GM23248 (cell line): ENCODE measurements at regions not wholly inside any gene's neighbourhood (a gene's known extent, or its start where the extent isn't known, plus 50 kb on each side); places are given as distances from the start of the nearest gene placed in this dataset.

Experiments used
- DNase-seq: peaks from one replicate; pipeline ENCODE4 v3.0.0-alpha.2; 2015
- H2AFZ ChIP-seq: fragments of 200-600 bp; sonication (generic); 2 replicates; pipeline ENCODE4 v1.6.1; 2016; ENCODE audit warnings: antibody characterized with exemption
- H3F3A ChIP-seq: fragments of 200-600 bp; sonication (generic); 2 replicates; pipeline ENCODE4 v1.6.1; 2016; ENCODE audit warnings: mild to moderate bottlenecking, antibody characterized with exemption, mixed run types; ENCODE audit not compliant: insufficient read depth
- H3K27ac ChIP-seq: fragments of 200-600 bp; sonication (generic); 2 replicates; pipeline ENCODE4 v1.5.1; 2016; ENCODE audit warnings: mild to moderate bottlenecking
- H3K27me3 ChIP-seq: fragments of 200-600 bp; sonication (generic); replicated peaks from 2 replicates; pipeline ENCODE4 v1.6.1; 2016; ENCODE audit warnings: mild to moderate bottlenecking; ENCODE audit not compliant: insufficient read depth
- H3K36me3 ChIP-seq: fragments of 200-600 bp; sonication (generic); 2 replicates; pipeline ENCODE4 v1.6.1; 2016; ENCODE audit warnings: low read depth, mild to moderate bottlenecking
- H3K4me1 ChIP-seq: fragments of 200-600 bp; sonication (generic); 2 replicates; pipeline ENCODE4 v1.6.1; 2016; ENCODE audit warnings: mild to moderate bottlenecking; ENCODE audit not compliant: insufficient read depth
- H3K4me2 ChIP-seq: fragments of 200-600 bp; sonication (generic); one replicate; pipeline ENCODE4 v1.6.1; 2016; ENCODE audit warnings: mild to moderate bottlenecking; ENCODE audit not compliant: unreplicated experiment
- H3K4me3 ChIP-seq: fragments of 200-600 bp; sonication (generic); 2 replicates; pipeline ENCODE4 v1.5.1; 2016; ENCODE audit warnings: mild to moderate bottlenecking
- H3K79me2 ChIP-seq: fragments of 200-600 bp; sonication (generic); 2 replicates; pipeline ENCODE4 v1.6.1; 2016; ENCODE audit warnings: mild to moderate bottlenecking; ENCODE audit not compliant: insufficient read depth
- H3K9ac ChIP-seq: fragments of 200-600 bp; sonication (generic); 2 replicates; pipeline ENCODE4 v1.6.1; 2016; ENCODE audit warnings: mild to moderate bottlenecking
- H3K9me2 ChIP-seq: fragments of 200-600 bp; sonication (generic); 2 replicates; pipeline ENCODE4 v1.6.1; 2016; ENCODE audit warnings: mixed run types, mild to moderate bottlenecking, moderate library complexity; ENCODE audit not compliant: insufficient read depth
- H3K9me3 ChIP-seq: fragments of 200-600 bp; sonication (generic); one replicate; pipeline ENCODE4 v1.6.1; 2017; ENCODE audit warnings: low read depth
- H4K20me1 ChIP-seq: fragments of 200-600 bp; sonication (generic); 2 replicates; pipeline ENCODE4 v1.6.0; 2016; ENCODE audit not compliant: insufficient read depth
- EZH2 ChIP-seq: fragments of 200-600 bp; sonication (generic); IDR thresholded peaks from 2 replicates; pipeline ENCODE4 v1.6.1; 2018; ENCODE audit warnings: antibody characterized with exemption, mild to moderate bottlenecking; ENCODE audit not compliant: insufficient read depth, poor library complexity, severe bottlenecking
- EZH2phosphoT487 ChIP-seq: fragments of 200-600 bp; sonication (generic); IDR thresholded peaks from 2 replicates; pipeline ENCODE4 v1.6.1; 2018; ENCODE audit warnings: antibody characterized with exemption, moderate library complexity, mild to moderate bottlenecking, low read depth; ENCODE audit not compliant: insufficient read depth
- WGBS, 2 experiments: methylation state at CpG; one replicate each; pipeline ENCODE4 v1.1.6; 2015 to 2017; ENCODE audit warnings: low lambda C conversion rate in 2 of 2, low coverage in 1 of 2; ENCODE audit errors: missing lambda C conversion rate in 2 of 2; 5-methylcytosine and 5-hydroxymethylcytosine counted together
- in situ Hi-C: fragments of 300-500 bp; cut with MboI; formaldehyde crosslinking; loops from 2 replicates; pipeline ENCODE4 v1.15.0; 2020

GRCh38 chr3:22977042-22977441 is 226.1 kb upstream of the UBE2E2 start:
- H3K27ac ChIP-seq: no peak overlapping the region
- TF ChIP-seq EZH2 (no peak), EZH2phosphoT487 (no peak)
- no peaks in the 10 kb centered on the region for H3K4me1 ChIP-seq
- H3K4me3 ChIP-seq: no peak overlapping the region
- H3K79me2 ChIP-seq: no peaks in the 10 kb centered on the region
- H2AFZ ChIP-seq: no peak overlapping the region
- 49 to 54% methylated on average over 2 of the region's 2 CpGs for WGBS, 2 experiments
- no peaks in the 10 kb centered on the region for H4K20me1 ChIP-seq
- no peak overlapping the region for H3K4me2 ChIP-seq
- H3F3A ChIP-seq: no peaks in the 10 kb centered on the region
- no peaks in the 10 kb centered on the region for H3K36me3 ChIP-seq
- H3K9me2 ChIP-seq: no peaks in the 10 kb centered on the region
- H3K9me3 ChIP-seq: no peaks in the 10 kb centered on the region
- no peak overlapping the region for H3K9ac ChIP-seq
- in situ Hi-C loops: no loop called here
- H3K27me3 ChIP-seq: no peaks in the 10 kb centered on the region
- DNase-seq: no peak

- in situ Hi-C loops: no loop called here
- no peaks in the 10 kb centered on the region for H3K27me3 ChIP-seq
- TF ChIP-seq EZH2: no peak
- no peak for TF ChIP-seq EZH2phosphoT487
Measured at GRCh38 chr3:22977650-22978289, 225.4 kb upstream of the UBE2E2 start.

DNA sequence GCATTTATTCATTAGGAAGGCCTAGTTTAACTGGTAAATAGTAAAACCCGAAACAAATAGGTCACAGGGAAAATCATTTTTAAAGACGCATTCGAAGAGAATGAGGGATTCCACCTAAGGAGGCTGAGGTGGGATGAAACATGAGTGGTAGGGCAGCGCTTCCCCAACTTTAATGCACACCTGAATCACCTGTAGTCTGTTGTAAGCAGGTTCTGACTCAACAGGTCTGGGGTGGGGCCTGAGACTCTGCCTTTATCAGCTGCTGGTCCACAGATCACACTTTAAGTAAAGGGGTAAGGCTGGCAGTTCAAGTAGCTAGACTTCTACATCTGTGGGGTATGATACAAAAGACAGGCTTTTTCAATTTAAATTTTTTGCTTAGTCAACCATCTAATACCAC is 223.5 kb upstream of the UBE2E2 start:
- Histone ChIP-seq H2AFZ (no peak overlapping the region), H3K4me1 (no peaks in the 10 kb centered on the region), H3K27ac (no peak overlapping the region), H3K9me3 (no peaks in the 10 kb centered on the region), H3K4me3 (no peak overlapping the region), H3K79me2 (no peaks in the 10 kb centered on the region), H4K20me1 (no peaks in the 10 kb centered on the region), H3K4me2 (no peak overlapping the region), H3F3A (no peaks in the 10 kb centered on the region), H3K36me3 (no peaks in the 10 kb centered on the region), H3K9me2 (no peaks in the 10 kb centered on the region), H3K27me3 (peaks cover 12% of the 10 kb centered on the region; the same call in 1 of the 2 replicates), H3K9ac (no peak overlapping the region)
- DNase-seq: no peak
- WGBS, 2 experiments: 77 to 83% methylated on average over 4 of the region's 4 CpGs
- TF ChIP-seq EZH2phosphoT487 (no peak), EZH2 (no peak)
- in situ Hi-C loops: no loop called here

More at GRCh38 chr3:22977650-22978289, 225.4 kb upstream of the UBE2E2 start:
- no peaks in the 10 kb centered on the region for H3K79me2 ChIP-seq
- H3K4me2 ChIP-seq: no peak overlapping the region
- no peaks in the 10 kb centered on the region for H3F3A ChIP-seq
- H3K4me3 ChIP-seq: no peak overlapping the region
- H3K9me2 ChIP-seq: no peaks in the 10 kb centered on the region
- H3K36me3 ChIP-seq: no peaks in the 10 kb centered on the region
- no peaks in the 10 kb centered on the region for H4K20me1 ChIP-seq
- no peak for DNase-seq
- H3K27ac ChIP-seq: no peak overlapping the region
- H3K9me3 ChIP-seq: no peaks in the 10 kb centered on the region
- H2AFZ ChIP-seq: no peak overlapping the region
- no peak overlapping the region for H3K9ac ChIP-seq
- no peaks in the 10 kb centered on the region for H3K4me1 ChIP-seq
- whole genome bisulfite sequencing, 2 experiments: 44 to 51% methylated on average over 3 of the region's 3 CpGs

GRCh38 chr3:22980346-22980745 is 222.8 kb upstream of the UBE2E2 start:
- no peak for DNase-seq

More at GRCh38 chr3:22980346-22980745, 222.8 kb upstream of the UBE2E2 start:
- no peak overlapping the region for H3K9ac ChIP-seq
- no peaks in the 10 kb centered on the region for H4K20me1 ChIP-seq
- H3K9me3 ChIP-seq: no peaks in the 10 kb centered on the region
- H3K9me2 ChIP-seq: no peaks in the 10 kb centered on the region
- TF ChIP-seq EZH2phosphoT487 (no peak), EZH2 (no peak)
- H3K4me1 ChIP-seq: no peaks in the 10 kb centered on the region
- no peaks in the 10 kb centered on the region for H3K36me3 ChIP-seq
- H3K27me3 ChIP-seq: peaks cover 12% of the 10 kb centered on the region; the same call in 1 of the 2 replicates
- in situ Hi-C loops: no loop called here
- no peak overlapping the region for H2AFZ ChIP-seq
- no peak overlapping the region for H3K27ac ChIP-seq
- H3F3A ChIP-seq: no peaks in the 10 kb centered on the region
- WGBS, 2 experiments: 71 to 77% methylated on average over 7 of the region's 7 CpGs
- no peaks in the 10 kb centered on the region for H3K79me2 ChIP-seq
- no peak overlapping the region for H3K4me3 ChIP-seq
- H3K4me2 ChIP-seq: no peak overlapping the region
